HEK293 (cell line): ENCODE measurements at regions not wholly inside any gene's neighbourhood (a gene's known extent, or its start where the extent isn't known, plus 50 kb on each side); places are given as distances from the start of the nearest gene placed in this dataset.

Experiments
- CTCF ChIA-PET: fragments of 350-600 bp; formaldehyde crosslinking; extraction: SDS; loops from one replicate; lab custom pipeline; 2021; ENCODE audit warnings: antibody characterized with exemption; lab: Yijun Ruan, JAX
- POLR2A ChIA-PET: fragments of 300-600 bp; formaldehyde crosslinking; extraction: SDS; loops from one replicate; lab custom pipeline; 2020; ENCODE audit warnings: antibody characterized with exemption, inconsistent platforms; lab: Yijun Ruan, JAX
- H3K27ac ChIP-seq: fragments of 200-500 bp; sonication (Bioruptor generic); 2 replicates; pipeline ENCODE4 v1.5.1; 2014; ENCODE audit warnings: low read depth, low read length, control low read depth, inconsistent platforms; ENCODE audit errors: extremely low read depth
- H3K36me3 ChIP-seq, 2 experiments: fragments of 200-500 bp in 1 of 2; sonication (Bioruptor generic) in 1 of 2; 1 replicate in 1 of 2; 2 replicates in 1 of 2; pipeline ENCODE4 v1.5.1; 2014 to 2017; ENCODE audit warnings: inconsistent platforms in 2 of 2, low read length in 2 of 2; ENCODE audit not compliant: control insufficient read depth in 2 of 2, insufficient read depth in 1 of 2
- H3K4me1 ChIP-seq: fragments of 200-500 bp; sonication (Bioruptor generic); 2 replicates; pipeline ENCODE4 v1.5.1; 2014; ENCODE audit warnings: mild to moderate bottlenecking, low read length, inconsistent platforms; ENCODE audit not compliant: control insufficient read depth, insufficient read depth
- H3K4me3 ChIP-seq: 2 replicates; pipeline ENCODE4 v1.5.1; 2011; ENCODE audit warnings: low read depth, mild to moderate bottlenecking, control low read depth, low read length, moderate library complexity
- H3K9me3 ChIP-seq: fragments of 200-500 bp; sonication (Bioruptor generic); 2 replicates; pipeline ENCODE4 v1.5.1; 2014; ENCODE audit warnings: low read depth, low read length, inconsistent platforms; ENCODE audit not compliant: control insufficient read depth, insufficient read depth
- BCL11B ChIP-seq: fragments of 450-650 bp; formaldehyde crosslinking; IDR thresholded peaks from 2 replicates; pipeline ENCODE4 v1.5.1; 2016; ENCODE audit warnings: low read depth, missing biosample characterization, missing genetic modification characterization
- GLI4 ChIP-seq: fragments of 450-650 bp; formaldehyde crosslinking; IDR thresholded peaks from 2 replicates; pipeline ENCODE4 v1.5.1; 2016; ENCODE audit warnings: missing biosample characterization, missing genetic modification characterization
- GLIS1 ChIP-seq: fragments of 450-650 bp; formaldehyde crosslinking; IDR thresholded peaks from 2 replicates; pipeline ENCODE4 v1.5.1; 2016; ENCODE audit warnings: missing biosample characterization, missing genetic modification characterization
- GLIS2 ChIP-seq: fragments of 450-650 bp; formaldehyde crosslinking; IDR thresholded peaks from 2 replicates; pipeline ENCODE4 v1.5.1; 2016; ENCODE audit warnings: missing biosample characterization, missing genetic modification characterization
- HOXD13 ChIP-seq: sonication (generic); formaldehyde crosslinking; IDR thresholded peaks from 2 replicates; pipeline ENCODE4 v1.8.0; 2022; ENCODE audit warnings: missing genetic modification reagents, borderline replicate concordance
- OVOL3 ChIP-seq: fragments of 450-650 bp; formaldehyde crosslinking; IDR thresholded peaks from 2 replicates; pipeline ENCODE4 v1.5.1; 2016; ENCODE audit warnings: missing biosample characterization, missing genetic modification characterization
- SCRT1 ChIP-seq: fragments of 450-650 bp; formaldehyde crosslinking; IDR thresholded peaks from 2 replicates; pipeline ENCODE4 v1.5.1; 2016; ENCODE audit warnings: missing biosample characterization, missing genetic modification characterization, borderline replicate concordance
- TCF7L2 ChIP-seq: IDR thresholded peaks from 2 replicates; pipeline ENCODE4 v1.6.1; 2011; ENCODE audit warnings: low read depth, mild to moderate bottlenecking, inconsistent platforms, low read length, moderate library complexity, borderline replicate concordance
- ZFP41 ChIP-seq: fragments of 450-650 bp; formaldehyde crosslinking; IDR thresholded peaks from 2 replicates; pipeline ENCODE4 v1.5.1; 2016; ENCODE audit warnings: missing biosample characterization, missing genetic modification characterization, borderline replicate concordance
- ZNF140 ChIP-seq: fragments of 450-650 bp; formaldehyde crosslinking; IDR thresholded peaks from 2 replicates; pipeline ENCODE4 v1.5.1; 2016; ENCODE audit warnings: missing biosample characterization, missing genetic modification characterization
- ZNF2 ChIP-seq: fragments of 450-650 bp; formaldehyde crosslinking; IDR thresholded peaks from 2 replicates; pipeline ENCODE4 v1.5.1; 2016; ENCODE audit warnings: missing biosample characterization, missing genetic modification characterization
- ZNF223 ChIP-seq: fragments of 450-650 bp; formaldehyde crosslinking; IDR thresholded peaks from 2 replicates; pipeline ENCODE4 v1.5.1; 2016; ENCODE audit warnings: missing biosample characterization, missing genetic modification characterization
- ZNF266 ChIP-seq: fragments of 450-650 bp; formaldehyde crosslinking; IDR thresholded peaks from 2 replicates; pipeline ENCODE4 v1.5.1; 2016; ENCODE audit warnings: missing biosample characterization, missing genetic modification characterization, low read depth
- ZNF341 ChIP-seq: fragments of 450-650 bp; formaldehyde crosslinking; IDR thresholded peaks from 2 replicates; pipeline ENCODE4; 2016; ENCODE audit warnings: low read depth, missing biosample characterization, missing genetic modification characterization
- ZNF404 ChIP-seq: fragments of 450-650 bp; formaldehyde crosslinking; IDR thresholded peaks from 2 replicates; pipeline ENCODE4 v1.5.1; 2017; ENCODE audit warnings: missing biosample characterization, missing genetic modification characterization
- ZNF433 ChIP-seq: fragments of 450-650 bp; formaldehyde crosslinking; IDR thresholded peaks from 2 replicates; pipeline ENCODE4 v1.5.1; 2016; ENCODE audit warnings: missing biosample characterization, missing genetic modification characterization, low read depth
- ZNF530 ChIP-seq: fragments of 450-650 bp; formaldehyde crosslinking; IDR thresholded peaks from 2 replicates; pipeline ENCODE4 v1.5.1; 2016; ENCODE audit warnings: low read depth, missing biosample characterization, missing genetic modification characterization
- ZNF585B ChIP-seq: fragments of 450-650 bp; formaldehyde crosslinking; IDR thresholded peaks from 2 replicates; pipeline ENCODE4 v1.5.1; 2016; ENCODE audit warnings: missing biosample characterization, missing genetic modification characterization
- ZNF623 ChIP-seq: fragments of 450-650 bp; formaldehyde crosslinking; IDR thresholded peaks from 2 replicates; pipeline ENCODE4 v1.5.1; 2016; ENCODE audit warnings: missing biosample characterization, missing genetic modification characterization
- ZNF658 ChIP-seq: fragments of 450-650 bp; formaldehyde crosslinking; IDR thresholded peaks from 2 replicates; pipeline ENCODE4; 2016; ENCODE audit warnings: missing biosample characterization, missing genetic modification characterization
- ZNF677 ChIP-seq: fragments of 450-650 bp; IDR thresholded peaks from 2 replicates; pipeline ENCODE4 v1.5.0; 2018; ENCODE audit warnings: missing biosample characterization, mild to moderate bottlenecking, missing genetic modification characterization, moderate library complexity
- ZNF707 ChIP-seq: fragments of 450-650 bp; formaldehyde crosslinking; IDR thresholded peaks from 2 replicates; pipeline ENCODE4 v1.5.1; 2016; ENCODE audit warnings: missing biosample characterization, missing genetic modification characterization
- ZNF747 ChIP-seq: fragments of 450-650 bp; formaldehyde crosslinking; IDR thresholded peaks from 2 replicates; pipeline ENCODE4 v1.5.1; 2016; ENCODE audit warnings: missing biosample characterization, missing genetic modification characterization
- ZSCAN23 ChIP-seq: fragments of 450-650 bp; formaldehyde crosslinking; IDR thresholded peaks from 2 replicates; pipeline ENCODE4 v1.5.1; 2016; ENCODE audit warnings: missing biosample characterization, missing genetic modification characterization
- TF ChIP-seq, protein P1 (sequence below): fragments of 450-650 bp; formaldehyde crosslinking; conservative IDR thresholded peaks from 2 replicates; pipeline ENCODE4 v1.5.1; 2016; ENCODE audit warnings: low read depth, missing biosample characterization, missing genetic modification characterization
- TF ChIP-seq, protein P2 (sequence below): fragments of 450-650 bp; formaldehyde crosslinking; IDR thresholded peaks from 2 replicates; pipeline ENCODE4 v1.5.1; 2016; ENCODE audit warnings: missing biosample characterization, missing genetic modification characterization
- TF ChIP-seq, protein P3 (sequence below): IDR thresholded peaks from 2 replicates; pipeline ENCODE4 v1.6.1; 2011; ENCODE audit warnings: mild to moderate bottlenecking, low read depth, low read length, borderline replicate concordance
- TF ChIP-seq, protein P4 (sequence below): fragments of 450-650 bp; formaldehyde crosslinking; IDR thresholded peaks from 2 replicates; pipeline ENCODE4 v1.5.1; 2017; ENCODE audit warnings: missing biosample characterization, missing genetic modification characterization

DNA sequence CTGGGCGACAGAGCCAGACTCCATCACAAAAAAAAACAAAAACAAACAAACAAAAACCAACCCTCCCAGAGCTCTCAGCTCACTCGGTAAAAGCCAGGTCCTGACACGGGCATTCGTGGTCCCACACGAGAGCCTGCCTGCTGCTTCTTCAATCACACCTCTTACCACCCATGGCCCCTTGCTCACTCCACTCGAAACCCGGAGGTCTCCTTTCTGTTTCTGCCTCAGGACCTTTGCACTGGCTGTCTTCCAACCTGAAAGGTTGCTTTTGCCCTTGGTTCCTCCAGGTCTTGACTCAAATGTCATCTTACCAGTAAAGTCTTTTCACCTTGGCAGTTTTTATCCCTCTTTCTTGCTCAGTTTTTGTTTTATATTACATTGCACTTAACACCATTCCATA is 169.6 kb downstream of the EVX1 start:
- POLR2A ChIA-PET, result no interaction called here
- Histone ChIP-seq H3K27ac (no peak overlapping the region), H3K4me1 (peaks cover 6% of the 10 kb centered on the region)
- peak; percentile 90 for TF ChIP-seq ZNF623
- no peak for TF ChIP-seq ZSCAN23
- TF ChIP-seq, all 188 proteins: peak for 1
- no peak overlapping the region for H3K4me3 ChIP-seq
- CTCF ChIA-PET, result no interaction called here
- no peaks in the 10 kb centered on the region for H3K9me3 ChIP-seq
- no peaks in the 10 kb centered on the region for H3K36me3 ChIP-seq

DNA sequence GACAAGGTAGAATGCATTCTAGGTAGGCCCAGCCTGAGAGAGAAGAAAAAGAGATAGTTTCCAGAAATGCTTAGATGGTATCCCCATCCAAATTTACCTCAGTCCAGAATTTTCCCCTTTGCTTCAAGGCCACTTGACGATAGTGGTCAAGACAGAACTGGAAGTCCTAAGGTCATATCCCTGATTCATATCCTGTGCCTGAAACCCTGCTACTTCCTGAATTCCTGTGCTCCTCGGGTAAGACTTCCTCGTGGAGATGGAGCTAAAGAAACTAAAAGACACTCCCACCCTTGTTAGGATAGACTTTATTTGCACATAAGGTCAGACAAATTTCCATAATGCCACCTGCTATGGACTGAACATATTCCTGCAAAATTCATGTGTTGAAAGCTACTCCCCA is 175.9 kb downstream of the EVX1 start:
- CTCF ChIA-PET, result interaction anchor here (0.6 kb wide), 1 partner anchor 609 kb away, joined by 8 read pairs; no protein-coding TSS in a partner anchor

DNA sequence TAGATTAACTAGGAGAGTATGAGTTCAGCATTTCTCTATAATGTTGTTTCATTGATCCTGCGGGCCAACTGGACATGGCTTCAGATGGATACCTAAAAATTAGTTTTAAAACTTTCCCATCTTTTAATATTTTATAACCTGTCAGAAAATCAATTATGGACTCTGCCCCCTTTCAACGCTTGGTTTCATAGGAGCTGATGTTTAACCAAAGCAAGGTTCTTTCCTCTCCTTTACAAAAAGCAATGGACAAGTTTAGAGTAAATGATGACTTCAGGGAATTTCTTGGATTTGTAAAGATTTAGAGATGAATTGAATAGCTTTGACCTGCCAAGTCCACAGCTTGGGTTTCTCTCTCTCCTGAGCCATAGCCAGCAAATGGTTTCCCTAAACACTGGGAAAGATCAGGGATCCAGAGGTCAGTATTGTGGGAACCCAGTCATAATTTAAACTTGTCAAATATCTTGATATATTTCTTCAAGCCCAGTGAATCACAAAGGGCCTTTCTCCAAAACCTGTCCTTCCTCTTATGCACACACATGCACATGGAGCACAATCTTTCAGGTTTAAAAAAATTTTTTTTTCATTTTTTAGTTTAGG is 177.1 kb downstream of the EVX1 start:
- Histone ChIP-seq H3K9me3 (no peaks in the 10 kb centered on the region), H3K27ac (no peak overlapping the region), H3K4me3 (no peak overlapping the region), H3K36me3 (no peaks in the 10 kb centered on the region), H3K4me1 (peaks cover 9% of the 10 kb centered on the region)
- CTCF ChIA-PET, result interaction anchor here (0.6 kb wide), 1 partner anchor 302 kb away, joined by 3 read pairs; no protein-coding TSS in a partner anchor
- POLR2A ChIA-PET, result no interaction called here
- TF ChIP-seq GLIS2 (no peak), ZNF658 (tag by site-specific recombination) (no peak), GLIS1 (no peak), ZNF2 (tag by site-specific recombination) (no peak), ZNF266 (tag by site-specific recombination) (no peak), ZFP41 (tag by site-specific recombination) (no peak), BCL11B (tag by site-specific recombination) (no peak), ZNF677 (tag by site-specific recombination) (no peak), ZNF747 (tag by site-specific recombination) (no peak), HOXD13 (CRISPR knock-in tag) (no peak), ZNF341 (no peak)
- TF ChIP-seq, protein P1, sequence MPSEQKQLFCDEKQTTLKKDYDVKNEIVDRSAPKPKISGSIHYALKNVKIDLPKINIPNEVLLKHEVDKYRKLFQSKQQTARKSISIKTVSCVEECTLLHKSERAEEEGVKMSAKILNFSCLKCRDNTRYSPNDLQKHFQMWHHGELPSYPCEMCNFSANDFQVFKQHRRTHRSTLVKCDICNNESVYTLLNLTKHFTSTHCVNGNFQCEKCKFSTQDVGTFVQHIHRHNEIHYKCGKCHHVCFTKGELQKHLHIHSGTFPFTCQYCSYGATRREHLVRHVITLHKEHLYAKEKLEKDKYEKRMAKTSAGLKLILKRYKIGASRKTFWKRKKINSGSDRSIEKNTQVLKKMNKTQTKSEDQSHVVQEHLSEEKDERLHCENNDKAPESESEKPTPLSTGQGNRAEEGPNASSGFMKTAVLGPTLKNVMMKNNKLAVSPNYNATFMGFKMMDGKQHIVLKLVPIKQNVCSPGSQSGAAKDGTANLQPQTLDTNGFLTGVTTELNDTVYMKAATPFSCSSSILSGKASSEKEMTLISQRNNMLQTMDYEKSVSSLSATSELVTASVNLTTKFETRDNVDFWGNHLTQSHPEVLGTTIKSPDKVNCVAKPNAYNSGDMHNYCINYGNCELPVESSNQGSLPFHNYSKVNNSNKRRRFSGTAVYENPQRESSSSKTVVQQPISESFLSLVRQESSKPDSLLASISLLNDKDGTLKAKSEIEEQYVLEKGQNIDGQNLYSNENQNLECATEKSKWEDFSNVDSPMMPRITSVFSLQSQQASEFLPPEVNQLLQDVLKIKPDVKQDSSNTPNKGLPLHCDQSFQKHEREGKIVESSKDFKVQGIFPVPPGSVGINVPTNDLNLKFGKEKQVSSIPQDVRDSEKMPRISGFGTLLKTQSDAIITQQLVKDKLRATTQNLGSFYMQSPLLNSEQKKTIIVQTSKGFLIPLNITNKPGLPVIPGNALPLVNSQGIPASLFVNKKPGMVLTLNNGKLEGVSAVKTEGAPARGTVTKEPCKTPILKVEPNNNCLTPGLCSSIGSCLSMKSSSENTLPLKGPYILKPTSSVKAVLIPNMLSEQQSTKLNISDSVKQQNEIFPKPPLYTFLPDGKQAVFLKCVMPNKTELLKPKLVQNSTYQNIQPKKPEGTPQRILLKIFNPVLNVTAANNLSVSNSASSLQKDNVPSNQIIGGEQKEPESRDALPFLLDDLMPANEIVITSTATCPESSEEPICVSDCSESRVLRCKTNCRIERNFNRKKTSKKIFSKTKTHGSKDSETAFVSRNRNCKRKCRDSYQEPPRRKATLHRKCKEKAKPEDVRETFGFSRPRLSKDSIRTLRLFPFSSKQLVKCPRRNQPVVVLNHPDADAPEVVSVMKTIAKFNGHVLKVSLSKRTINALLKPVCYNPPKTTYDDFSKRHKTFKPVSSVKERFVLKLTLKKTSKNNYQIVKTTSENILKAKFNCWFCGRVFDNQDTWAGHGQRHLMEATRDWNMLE (tag by site-specific recombination), result no peak

More for the DNA sequence above, 175.9 kb downstream of the EVX1 start:
- no peak overlapping the region for H3K27ac ChIP-seq
- H3K9me3 ChIP-seq, result no peaks in the 10 kb centered on the region
- no peak for TF ChIP-seq GLI4 (tag by site-specific recombination)
- TF ChIP-seq ZNF585B (tag by site-specific recombination), result no peak
- no peak for TF ChIP-seq ZNF223 (tag by site-specific recombination)
- TF ChIP-seq, protein P2, sequence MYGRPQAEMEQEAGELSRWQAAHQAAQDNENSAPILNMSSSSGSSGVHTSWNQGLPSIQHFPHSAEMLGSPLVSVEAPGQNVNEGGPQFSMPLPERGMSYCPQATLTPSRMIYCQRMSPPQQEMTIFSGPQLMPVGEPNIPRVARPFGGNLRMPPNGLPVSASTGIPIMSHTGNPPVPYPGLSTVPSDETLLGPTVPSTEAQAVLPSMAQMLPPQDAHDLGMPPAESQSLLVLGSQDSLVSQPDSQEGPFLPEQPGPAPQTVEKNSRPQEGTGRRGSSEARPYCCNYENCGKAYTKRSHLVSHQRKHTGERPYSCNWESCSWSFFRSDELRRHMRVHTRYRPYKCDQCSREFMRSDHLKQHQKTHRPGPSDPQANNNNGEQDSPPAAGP, result no peak
- TF ChIP-seq TCF7L2, result no peak
- no peak for TF ChIP-seq ZNF747 (tag by site-specific recombination)
- TF ChIP-seq, protein P3, sequence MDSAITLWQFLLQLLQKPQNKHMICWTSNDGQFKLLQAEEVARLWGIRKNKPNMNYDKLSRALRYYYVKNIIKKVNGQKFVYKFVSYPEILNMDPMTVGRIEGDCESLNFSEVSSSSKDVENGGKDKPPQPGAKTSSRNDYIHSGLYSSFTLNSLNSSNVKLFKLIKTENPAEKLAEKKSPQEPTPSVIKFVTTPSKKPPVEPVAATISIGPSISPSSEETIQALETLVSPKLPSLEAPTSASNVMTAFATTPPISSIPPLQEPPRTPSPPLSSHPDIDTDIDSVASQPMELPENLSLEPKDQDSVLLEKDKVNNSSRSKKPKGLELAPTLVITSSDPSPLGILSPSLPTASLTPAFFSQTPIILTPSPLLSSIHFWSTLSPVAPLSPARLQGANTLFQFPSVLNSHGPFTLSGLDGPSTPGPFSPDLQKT, result no peak
- TF ChIP-seq, protein P4, sequence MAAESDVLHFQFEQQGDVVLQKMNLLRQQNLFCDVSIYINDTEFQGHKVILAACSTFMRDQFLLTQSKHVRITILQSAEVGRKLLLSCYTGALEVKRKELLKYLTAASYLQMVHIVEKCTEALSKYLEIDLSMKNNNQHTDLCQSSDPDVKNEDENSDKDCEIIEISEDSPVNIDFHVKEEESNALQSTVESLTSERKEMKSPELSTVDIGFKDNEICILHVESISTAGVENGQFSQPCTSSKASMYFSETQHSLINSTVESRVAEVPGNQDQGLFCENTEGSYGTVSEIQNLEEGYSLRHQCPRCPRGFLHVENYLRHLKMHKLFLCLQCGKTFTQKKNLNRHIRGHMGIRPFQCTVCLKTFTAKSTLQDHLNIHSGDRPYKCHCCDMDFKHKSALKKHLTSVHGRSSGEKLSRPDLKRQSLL (tag by site-specific recombination), result no peak
- no peak for TF ChIP-seq ZNF404 (tag by site-specific recombination)
- no peak for TF ChIP-seq ZNF433 (tag by site-specific recombination)
- no peak for TF ChIP-seq ZNF140
- no peak for TF ChIP-seq OVOL3 (tag by site-specific recombination)
- TF ChIP-seq SCRT1, result no peak
- no peak for TF ChIP-seq ZNF707 (tag by site-specific recombination)
- TF ChIP-seq GLIS1, result no peak
- no peak for TF ChIP-seq ZNF530 (tag by site-specific recombination)
- no peaks in the 10 kb centered on the region for H3K36me3 ChIP-seq
- no peak overlapping the region for H3K4me3 ChIP-seq
- H3K4me1 ChIP-seq, result no peaks in the 10 kb centered on the region; the same call in 1 of the 2 replicates
- POLR2A ChIA-PET, result no interaction called here
